GM12873 (cell line): ENCODE measurements at regions not wholly inside any gene's neighbourhood (a gene's known extent, or its start where the extent isn't known, plus 50 kb on each side); places are given as distances from the start of the nearest gene placed in this dataset.

Experiments
- CTCF ChIP-seq: IDR thresholded peaks from 2 replicates; pipeline ENCODE4 v1.5.1; 2012; ENCODE audit warnings: low read depth, mild to moderate bottlenecking, moderate library complexity, low read length, control low read depth; ENCODE audit not compliant: insufficient read depth; ENCODE audit errors: missing control alignments

GRCh38 chr12:47356129-47356700 lies 276.5 kb upstream of the AMIGO2 start:
- no peak for TF ChIP-seq CTCF

GRCh38 chr12:47353508-47353907 lies 273.7 kb upstream of the AMIGO2 start:
- TF ChIP-seq CTCF, result no peak

- no peak for TF ChIP-seq CTCF
Measured at GRCh38 chr12:47352067-47352466, 272.3 kb upstream of the AMIGO2 start.

GRCh38 chr12:47351526-47351925 lies 271.8 kb upstream of the AMIGO2 start:
- no peak for TF ChIP-seq CTCF

GRCh38 chr12:47350062-47350408 lies 270.3 kb upstream of the AMIGO2 start:
- TF ChIP-seq CTCF, result no peak

- TF ChIP-seq CTCF, result no peak
Measured at GRCh38 chr12:47349137-47350061, 269.6 kb upstream of the AMIGO2 start.

GRCh38 chr12:47348206-47348605 lies 268.4 kb upstream of the AMIGO2 start:
- TF ChIP-seq CTCF, result no peak
